Duodenal mucosa (tissue), 2 donors: ENCODE measurements at regions not wholly inside any gene's neighbourhood (a gene's known extent, or its start where the extent isn't known, plus 50 kb on each side); places are given as distances from the start of the nearest gene placed in this dataset.

Experiments used
- H3K27ac ChIP-seq: one replicate; pipeline ENCODE4 v1.7.0; 2013; ENCODE audit warnings: low read depth, low read length
- H3K27me3 ChIP-seq, 2 donors: one replicate each; pipeline ENCODE4 v1.7.0; 2013; ENCODE audit warnings: low read length in 2 of 2, control low read depth in 1 of 2; ENCODE audit not compliant: insufficient read depth in 2 of 2, control insufficient read depth in 1 of 2
- H3K36me3 ChIP-seq, 2 donors: one replicate each; pipeline ENCODE4 v1.7.0; 2013; ENCODE audit warnings: low read length in 2 of 2, control low read depth in 1 of 2; ENCODE audit not compliant: insufficient read depth in 2 of 2, control insufficient read depth in 1 of 2
- H3K4me1 ChIP-seq, 2 donors: one replicate each; pipeline ENCODE4 v1.7.0; 2013; ENCODE audit warnings: low read length in 2 of 2, control low read depth in 1 of 2; ENCODE audit not compliant: insufficient read depth in 2 of 2, control insufficient read depth in 1 of 2
- H3K4me3 ChIP-seq, 2 donors: one replicate each; pipeline ENCODE4 v1.7.0; 2013; ENCODE audit warnings: low read length in 2 of 2, low read depth in 1 of 2
- H3K9ac ChIP-seq, 2 donors: one replicate each; pipeline ENCODE4 v1.7.0; 2013; ENCODE audit warnings: low read length in 2 of 2, low read depth in 1 of 2
- H3K9me3 ChIP-seq, 2 donors: one replicate each; pipeline ENCODE4 v1.7.0; 2013; ENCODE audit warnings: low read length in 2 of 2, control low read depth in 1 of 2; ENCODE audit not compliant: control insufficient read depth in 1 of 2

- Histone ChIP-seq H3K9ac (no peak overlapping the region), H3K36me3 (no peaks in the 10 kb centered on the region), H3K9me3 (no peaks in the 10 kb centered on the region), H3K27me3 (no peaks in the 10 kb centered on the region), H3K4me1 (no peaks in the 10 kb centered on the region), H3K27ac (no peak overlapping the region), H3K4me3 (no peak overlapping the region)
These were observed 384.8 kb downstream of the BMP4 start for GRCh38 chr14:53571641-53572328.

GRCh38 chr14:53570411-53571387, 385.9 kb downstream of the BMP4 start:
- Histone ChIP-seq H3K4me3 (no peak overlapping the region), H3K36me3 (no peaks in the 10 kb centered on the region), H3K9ac (no peak overlapping the region), H3K4me1 (no peaks in the 10 kb centered on the region), H3K27me3 (no peaks in the 10 kb centered on the region), H3K9me3 (no peaks in the 10 kb centered on the region), H3K27ac (no peak overlapping the region)

GRCh38 chr14:53569446-53569845, 387.2 kb downstream of the BMP4 start:
- H3K27me3 ChIP-seq = no peaks in the 10 kb centered on the region
- H3K4me3 ChIP-seq = no peak overlapping the region
- no peak overlapping the region for H3K9ac ChIP-seq
- no peaks in the 10 kb centered on the region for H3K36me3 ChIP-seq
- H3K9me3 ChIP-seq = no peaks in the 10 kb centered on the region
- no peaks in the 10 kb centered on the region for H3K4me1 ChIP-seq
- H3K27ac ChIP-seq = no peak overlapping the region

- peaks cover 0 to 5% of the 10 kb centered on the region in 2 donors for H3K9me3 ChIP-seq
- H3K27me3 ChIP-seq = no peaks in the 10 kb centered on the region
- H3K4me1 ChIP-seq = no peaks in the 10 kb centered on the region
- H3K4me3 ChIP-seq = no peak overlapping the region
- no peak overlapping the region for H3K27ac ChIP-seq
- no peaks in the 10 kb centered on the region for H3K36me3 ChIP-seq
- no peak overlapping the region for H3K9ac ChIP-seq
These were observed 389.3 kb downstream of the BMP4 start for GRCh38 chr14:53567236-53567780.

GRCh38 chr14:53564870-53565269, 391.8 kb downstream of the BMP4 start:
- Histone ChIP-seq H3K9me3 (peaks cover 0 to 5% of the 10 kb centered on the region in 2 donors), H3K27me3 (no peaks in the 10 kb centered on the region), H3K9ac (no peak overlapping the region)

GRCh38 chr14:53563628-53564027, 393.0 kb downstream of the BMP4 start:
- peaks cover 0 to 5% of the 10 kb centered on the region in 2 donors for H3K9me3 ChIP-seq
- no peak overlapping the region for H3K9ac ChIP-seq
- H3K27me3 ChIP-seq = no peaks in the 10 kb centered on the region
- no peaks in the 10 kb centered on the region for H3K4me1 ChIP-seq
- H3K4me3 ChIP-seq = no peak overlapping the region
- no peak overlapping the region for H3K27ac ChIP-seq
- no peaks in the 10 kb centered on the region for H3K36me3 ChIP-seq

More at GRCh38 chr14:53564870-53565269, 391.8 kb downstream of the BMP4 start:
- no peaks in the 10 kb centered on the region for H3K4me1 ChIP-seq
- no peak overlapping the region for H3K27ac ChIP-seq
- no peaks in the 10 kb centered on the region for H3K36me3 ChIP-seq
- no peak overlapping the region for H3K4me3 ChIP-seq

GRCh38 chr14:53553221-53553620, 400.1 kb upstream of the DDHD1 start:
- Histone ChIP-seq H3K9ac (no peak overlapping the region), H3K27me3 (no peaks in the 10 kb centered on the region), H3K9me3 (no peaks in the 10 kb centered on the region), H3K4me1 (no peaks in the 10 kb centered on the region), H3K4me3 (no peak overlapping the region), H3K36me3 (no peaks in the 10 kb centered on the region), H3K27ac (no peak overlapping the region)

- Histone ChIP-seq H3K4me3 (no peak overlapping the region), H3K36me3 (no peaks in the 10 kb centered on the region), H3K9ac (no peak overlapping the region), H3K9me3 (no peaks in the 10 kb centered on the region), H3K4me1 (no peaks in the 10 kb centered on the region), H3K27me3 (no peaks in the 10 kb centered on the region), H3K27ac (no peak overlapping the region)
These were observed 398.7 kb upstream of the DDHD1 start for GRCh38 chr14:53551862-53552261.

- Histone ChIP-seq H3K36me3 (no peaks in the 10 kb centered on the region), H3K4me3 (no peak overlapping the region), H3K9me3 (no peaks in the 10 kb centered on the region), H3K27me3 (no peaks in the 10 kb centered on the region), H3K27ac (no peak overlapping the region), H3K9ac (no peak overlapping the region), H3K4me1 (no peaks in the 10 kb centered on the region)
These were observed 397.7 kb upstream of the DDHD1 start for GRCh38 chr14:53550776-53551175.

GRCh38 chr14:53549956-53550355, 396.8 kb upstream of the DDHD1 start:
- no peaks in the 10 kb centered on the region for H3K36me3 ChIP-seq
- H3K9ac ChIP-seq = no peak overlapping the region
- H3K9me3 ChIP-seq = no peaks in the 10 kb centered on the region
- H3K27me3 ChIP-seq = no peaks in the 10 kb centered on the region
- H3K4me3 ChIP-seq = no peak overlapping the region
- H3K27ac ChIP-seq = no peak overlapping the region
- H3K4me1 ChIP-seq = no peaks in the 10 kb centered on the region
